Heart left ventricle (tissue), 13 donors: ENCODE measurements at regions not wholly inside any gene's neighbourhood (a gene's known extent, or its start where the extent isn't known, plus 50 kb on each side); places are given as distances from the start of the nearest gene placed in this dataset.

Experiments
- POLR2A ChIP-seq, 2 donors: fragments of 450-650 bp; IDR thresholded peaks; one replicate each; pipeline ENCODE4 v1.6.1; 2017; ENCODE audit warnings: antibody characterized with exemption in 2 of 2, mild to moderate bottlenecking in 2 of 2, moderate library complexity in 2 of 2
- TF ChIP-seq, protein P1 (sequence below), 12 donors: fragments of 200-600 bp; sonication (generic) in 4 of 12; IDR thresholded peaks; one replicate each; pipeline versions ENCODE4 v1.5.0 to v1.8.0; 2018 to 2022; ENCODE audit warnings: antibody characterized with exemption in 12 of 12, mild to moderate bottlenecking in 5 of 12
- donor health status: ischemic (EF 13 %, LVEDD 7.1; RV severe dilation, severe dysfunction).
- donor health status: DM: no; HTN: yes; CAD: no.
- donor health status: DM: no; HTN: no; CAD: no.
- donor health status: ischemic (EF 25% LVEDD 6.9; RV normal size, moderate dysfunction).
- donor health status: ischemic (EF 25% LVEDD 5.7; RV mildly dilated, moderate dysfunction).
- donor health status: ischemic (EF 35%, LVEDD 5.7; RV mildly dilated, moderate dysfunction).
- donor health status: nonischemic (EF 11% LVEDD 7.7; RV severe dilation, severe dysfunction).
- donor health status: DM: yes; HTN: yes; CAD: no.
- donor health status: PGD.
- donor health status: ischemic (EF 29% LVEDD 5.4; RV normal size, mild dysfunction).
- donor health status: nonischemic (EF 23%, LVEDD 6.1; RV moderate dilation, normal function).

DNA sequence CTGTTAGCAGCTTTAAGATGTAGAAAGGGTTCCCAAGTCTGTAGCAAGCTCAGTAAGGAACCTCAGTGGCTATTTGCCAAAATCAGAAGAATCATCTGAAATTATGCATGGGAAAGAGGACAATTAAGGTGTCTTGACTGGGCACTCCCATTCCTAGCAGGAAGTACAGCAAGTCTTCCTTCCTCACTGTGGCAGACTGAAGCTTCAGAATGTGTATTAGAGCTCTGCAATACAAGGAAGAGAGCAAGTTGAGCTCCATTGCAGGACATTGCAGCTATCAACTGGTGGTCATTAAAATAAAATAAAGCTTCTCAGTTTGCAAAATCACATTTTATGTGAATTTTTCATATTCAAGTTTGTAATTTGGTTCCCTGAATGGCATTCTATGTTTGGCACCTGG lies 200.5 kb upstream of the CHAC2 start:
- TF ChIP-seq, protein P1, sequence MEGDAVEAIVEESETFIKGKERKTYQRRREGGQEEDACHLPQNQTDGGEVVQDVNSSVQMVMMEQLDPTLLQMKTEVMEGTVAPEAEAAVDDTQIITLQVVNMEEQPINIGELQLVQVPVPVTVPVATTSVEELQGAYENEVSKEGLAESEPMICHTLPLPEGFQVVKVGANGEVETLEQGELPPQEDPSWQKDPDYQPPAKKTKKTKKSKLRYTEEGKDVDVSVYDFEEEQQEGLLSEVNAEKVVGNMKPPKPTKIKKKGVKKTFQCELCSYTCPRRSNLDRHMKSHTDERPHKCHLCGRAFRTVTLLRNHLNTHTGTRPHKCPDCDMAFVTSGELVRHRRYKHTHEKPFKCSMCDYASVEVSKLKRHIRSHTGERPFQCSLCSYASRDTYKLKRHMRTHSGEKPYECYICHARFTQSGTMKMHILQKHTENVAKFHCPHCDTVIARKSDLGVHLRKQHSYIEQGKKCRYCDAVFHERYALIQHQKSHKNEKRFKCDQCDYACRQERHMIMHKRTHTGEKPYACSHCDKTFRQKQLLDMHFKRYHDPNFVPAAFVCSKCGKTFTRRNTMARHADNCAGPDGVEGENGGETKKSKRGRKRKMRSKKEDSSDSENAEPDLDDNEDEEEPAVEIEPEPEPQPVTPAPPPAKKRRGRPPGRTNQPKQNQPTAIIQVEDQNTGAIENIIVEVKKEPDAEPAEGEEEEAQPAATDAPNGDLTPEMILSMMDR (IDR thresholded peaks at IDR 0.05): no peak
- TF ChIP-seq POLR2A (IDR thresholded peaks at IDR 0.05): no peak
